SK-N-SH (cell line): ENCODE measurements at regions not wholly inside any gene's neighbourhood (a gene's known extent, or its start where the extent isn't known, plus 50 kb on each side); places are given as distances from the start of the nearest gene placed in this dataset.

ENCODE experiments used
- CTCF ChIA-PET: fragments of 300-600, 350-600 bp; formaldehyde crosslinking; extraction: SDS; loops from one replicate; lab custom pipeline; 2021; lab: Yijun Ruan, JAX
- POLR2A ChIA-PET: fragments of 350-600 bp; sonication (Branson Sonifier 250); formaldehyde crosslinking; extraction: SDS; loops from one replicate; lab custom pipeline; 2020; ENCODE audit warnings: antibody characterized with exemption, inconsistent platforms; lab: Yijun Ruan, JAX
- DNase-seq: peaks from one replicate; pipeline ENCODE4 v3.0.0; 2012
- H2AFZ ChIP-seq: fragments of 200-600 bp; sonication (generic); 2 replicates; pipeline ENCODE4 v1.8.1; 2016; ENCODE audit warnings: antibody characterized with exemption, mild to moderate bottlenecking, low read depth
- H3F3A ChIP-seq: fragments of 200-600 bp; sonication (generic); replicated peaks from 2 replicates; pipeline ENCODE3; 2016; ENCODE audit warnings: antibody characterized with exemption, mild to moderate bottlenecking; ENCODE audit not compliant: insufficient read depth
- H3K27ac ChIP-seq, 2 experiments: fragments of 200-500 bp in 1 of 2; fragments of 200-600 bp in 1 of 2; sonication (Bioruptor generic) in 1 of 2; sonication (generic), shearing (Covaris generic) in 1 of 2; 2 replicates each; pipeline versions ENCODE4 v1.5.1 to v1.6.1; 2014 to 2016; ENCODE audit warnings: low read depth in 2 of 2, inconsistent platforms in 1 of 2, low read length in 1 of 2, mild to moderate bottlenecking in 1 of 2, mixed read lengths in 1 of 2
- H3K27me3 ChIP-seq: fragments of 200-600 bp; sonication (generic), shearing (Covaris generic); 2 replicates; pipeline ENCODE4 v1.6.1; 2016; ENCODE audit warnings: mixed run types; ENCODE audit not compliant: insufficient read depth
- H3K36me3 ChIP-seq, 2 experiments: fragments of 200-500 bp in 1 of 2; fragments of 200-600 bp in 1 of 2; sonication (Bioruptor generic) in 1 of 2; sonication (generic) in 1 of 2; replicated peaks in 1 of 2; 2 replicates each; pipeline versions ENCODE3 to v1.5.1; 2014 to 2016; ENCODE audit warnings: low read length in 1 of 2, mild to moderate bottlenecking in 1 of 2; ENCODE audit not compliant: insufficient read depth in 2 of 2, control insufficient read depth in 1 of 2
- H3K4me1 ChIP-seq, 2 experiments: fragments of 200-500 bp in 1 of 2; fragments of 200-600 bp in 1 of 2; sonication (Bioruptor generic) in 1 of 2; sonication (generic), shearing (Covaris generic) in 1 of 2; 2 replicates each; pipeline versions ENCODE4 v1.5.1 to v1.6.1; 2014 to 2016; ENCODE audit warnings: low read depth in 1 of 2, low read length in 1 of 2, mixed run types in 1 of 2; ENCODE audit not compliant: insufficient read depth in 2 of 2, control insufficient read depth in 1 of 2
- H3K4me2 ChIP-seq: fragments of 200-600 bp; sonication (generic), shearing (Covaris generic); 2 replicates; pipeline ENCODE4 v1.6.1; 2017; ENCODE audit warnings: mixed run types
- H3K4me3 ChIP-seq, 2 experiments: fragments of 200-500 bp in 1 of 2; fragments of 200-600 bp in 1 of 2; sonication (Bioruptor generic) in 1 of 2; sonication (generic), shearing (Covaris generic) in 1 of 2; 2 replicates each; pipeline versions ENCODE4 v1.5.1 to v1.8.1; 2014 to 2016; ENCODE audit warnings: low read depth in 2 of 2, inconsistent platforms in 1 of 2, low read length in 1 of 2, mild to moderate bottlenecking in 1 of 2, mixed read lengths in 1 of 2, moderate library complexity in 1 of 2
- H3K79me2 ChIP-seq: fragments of 200-600 bp; sonication (generic); 2 replicates; pipeline ENCODE4 v1.8.1; 2017; ENCODE audit warnings: mild to moderate bottlenecking; ENCODE audit not compliant: insufficient read depth
- H3K9ac ChIP-seq: fragments of 200-600 bp; sonication (generic); 2 replicates; pipeline ENCODE4 v1.6.1; 2017; ENCODE audit warnings: mixed run types
- H3K9me2 ChIP-seq: fragments of 200-600 bp; sonication (generic); 2 replicates; pipeline ENCODE4 v1.6.1; 2017; ENCODE audit warnings: mixed run types
- H3K9me3 ChIP-seq: fragments of 200-600 bp; sonication (generic); 2 replicates; pipeline ENCODE4 v1.6.1; 2017; ENCODE audit warnings: mixed run types, mild to moderate bottlenecking, moderate library complexity
- H4K20me1 ChIP-seq: fragments of 200-600 bp; sonication (generic); 2 replicates; pipeline ENCODE4 v1.6.1; 2017; ENCODE audit warnings: mild to moderate bottlenecking, mixed run types; ENCODE audit not compliant: insufficient read depth
- EP300 ChIP-seq, 2 experiments: IDR thresholded peaks; 2 replicates each; pipeline versions ENCODE4 v1.4.0 to v1.6.1; 2012; ENCODE audit warnings: borderline replicate concordance in 1 of 2, low read depth in 1 of 2, low read length in 1 of 2
- FOSL2 ChIP-seq: IDR thresholded peaks from 2 replicates; pipeline ENCODE4 v1.4.0; 2012; ENCODE audit warnings: low read depth, mild to moderate bottlenecking, moderate library complexity, borderline replicate concordance
- GATA2 ChIP-seq: sonication (generic); formaldehyde crosslinking; IDR thresholded peaks from 2 replicates; pipeline ENCODE4 v1.5.0; 2020; ENCODE audit warnings: mild to moderate bottlenecking, missing genetic modification reagents
- JUND ChIP-seq: IDR thresholded peaks from 2 replicates; pipeline ENCODE4 v1.4.0; 2012
- MEF2A ChIP-seq: IDR thresholded peaks from 2 replicates; pipeline ENCODE4 v1.4.0; 2012; ENCODE audit warnings: low read depth, borderline replicate concordance
- ZBTB33 ChIP-seq: IDR thresholded peaks from 2 replicates; pipeline ENCODE4 v1.4.0; 2012; ENCODE audit warnings: low read depth, borderline replicate concordance
- WGBS: methylation state at CpG from one replicate; pipeline ENCODE4 v1.1.6; 2017; ENCODE audit warnings: low lambda C conversion rate; 5-methylcytosine and 5-hydroxymethylcytosine counted together

- Histone ChIP-seq H2AFZ (no peak overlapping the region), H3K4me3 (no peak overlapping the region), H3K9me2 (no peaks in the 10 kb centered on the region), H3K4me2 (no peak overlapping the region), H3K79me2 (no peaks in the 10 kb centered on the region), H3K27me3 (no peaks in the 10 kb centered on the region), H3K36me3 (no peaks in the 10 kb centered on the region), H3K27ac (no peak overlapping the region; a peak in 1 of 4 replicates), H3K4me1 (peaks cover 5 to 20% of the 10 kb centered on the region in 2 experiments), H4K20me1 (no peaks in the 10 kb centered on the region), H3K9me3 (no peaks in the 10 kb centered on the region), H3F3A (no peaks in the 10 kb centered on the region), H3K9ac (no peak overlapping the region)
- ChIA-PET POLR2A (no interaction called here), CTCF (interaction anchor here (1.6 to 5.2 kb wide), 4 partner anchors 11 to 363 kb away, joined by 4 to 114 read pairs (median 58); no protein-coding TSS in a partner anchor)
- 53% methylated on average over 4 of the region's 4 CpGs for WGBS
- no peak for DNase-seq
- TF ChIP-seq EP300 (IDR thresholded peaks at IDR 0.05; ENCODE audit: borderline replicate concordance in 1 of 2, low read depth in 1 of 2, low read length in 1 of 2), result no peak
Observed at GRCh38 chr3:59573911-59574310, 524.1 kb upstream of the CFAP20DC start.

- no peak overlapping the region for H3K4me3 ChIP-seq
- WGBS, result 87% methylated on average over 5 of the region's 5 CpGs
- no peaks in the 10 kb centered on the region for H3K9me3 ChIP-seq
- no peaks in the 10 kb centered on the region for H3K27me3 ChIP-seq
- CTCF ChIA-PET, result interaction anchor here (0.6 to 1.1 kb wide), 4 partner anchors 238 to 1278 kb away, joined by 3 to 7 read pairs (median 4); no protein-coding TSS in a partner anchor
- no peaks in the 10 kb centered on the region for H3K79me2 ChIP-seq
- no peak overlapping the region for H2AFZ ChIP-seq
- H3F3A ChIP-seq, result no peaks in the 10 kb centered on the region
- no peak for DNase-seq
- no peaks in the 10 kb centered on the region for H3K36me3 ChIP-seq
- H4K20me1 ChIP-seq, result no peaks in the 10 kb centered on the region
- TF ChIP-seq MEF2A (no peak), ZBTB33 (no peak), JUND (no peak)
- POLR2A ChIA-PET, result no interaction called here
- peaks cover 5 to 22% of the 10 kb centered on the region in 2 experiments for H3K4me1 ChIP-seq
- no peak overlapping the region for H3K27ac ChIP-seq
- H3K9ac ChIP-seq, result no peak overlapping the region
- H3K4me2 ChIP-seq, result no peak overlapping the region
- H3K9me2 ChIP-seq, result no peaks in the 10 kb centered on the region
Observed at GRCh38 chr3:59572106-59572505, 522.3 kb upstream of the CFAP20DC start.

GRCh38 chr3:59570806-59571205 lies 521.0 kb upstream of the CFAP20DC start:
- H3K36me3 ChIP-seq, result no peaks in the 10 kb centered on the region
- TF ChIP-seq GATA2 (CRISPR knock-in tag) (peak; percentile 35; the same call in 1 of the 2 replicates), FOSL2 (no peak)
- ChIA-PET CTCF (interaction anchor here (0.6 kb wide), 1 partner anchor 747 kb away, joined by 3 read pairs; no protein-coding TSS in a partner anchor), POLR2A (no interaction called here)
- no peaks in the 10 kb centered on the region for H3K9me3 ChIP-seq
- H3K4me1 ChIP-seq, result peaks cover 5 to 22% of the 10 kb centered on the region in 2 experiments
- no peak overlapping the region for H3K9ac ChIP-seq
- WGBS, result 93% methylated on average over 1 of the region's 1 CpG
- no peak overlapping the region for H3K4me2 ChIP-seq
- no peaks in the 10 kb centered on the region for H3K9me2 ChIP-seq
- H4K20me1 ChIP-seq, result no peaks in the 10 kb centered on the region
- no peak overlapping the region; a peak in 1 of 4 replicates for H3K27ac ChIP-seq
- no peak overlapping the region for H3K4me3 ChIP-seq
- DNase-seq, result peak; percentile 14
- no peaks in the 10 kb centered on the region for H3K79me2 ChIP-seq
- no peak overlapping the region for H2AFZ ChIP-seq
- H3K27me3 ChIP-seq, result no peaks in the 10 kb centered on the region
- H3F3A ChIP-seq, result no peaks in the 10 kb centered on the region
